ENCODE measurements at regions not wholly inside any gene's neighbourhood (a gene's known extent, or its start where the extent isn't known, plus 50 kb on each side); places are given as distances from the start of the nearest gene placed in this dataset.

DNA sequence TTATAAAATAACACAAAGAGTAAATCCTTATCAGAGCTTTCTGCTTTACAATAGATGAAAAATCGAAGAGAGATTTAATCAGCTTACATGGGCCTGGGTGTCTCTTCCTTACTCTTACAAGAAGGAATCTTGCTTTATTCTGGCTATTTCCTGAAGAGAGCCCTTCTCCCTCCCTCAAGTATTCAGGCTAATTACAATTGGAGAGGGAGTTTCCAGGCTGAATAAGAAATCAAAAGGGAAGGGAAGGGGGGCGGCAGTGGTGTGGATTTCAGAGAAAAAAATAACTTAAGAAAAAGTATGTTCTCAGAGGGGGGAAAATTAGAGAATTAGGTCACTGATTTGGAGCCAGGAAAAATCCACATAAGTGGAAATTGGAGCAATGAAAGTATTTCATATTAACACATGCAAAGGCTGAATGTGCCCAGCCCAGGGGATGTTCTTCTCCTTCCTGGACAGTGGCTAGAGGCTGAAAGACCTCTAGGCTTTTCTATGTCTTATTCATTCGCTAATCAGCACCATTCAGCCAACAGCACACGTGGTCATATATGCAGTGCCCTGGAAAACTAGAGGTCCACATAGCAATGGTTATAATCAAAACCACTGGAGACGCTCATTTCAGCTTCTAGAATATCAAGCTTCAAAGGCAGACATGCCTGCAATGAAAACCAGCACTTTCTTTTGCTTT, 158.9 kb upstream of the BTG1 start:
- no peak for DNase-seq (ENCODE audit: low spot score)

DNA sequence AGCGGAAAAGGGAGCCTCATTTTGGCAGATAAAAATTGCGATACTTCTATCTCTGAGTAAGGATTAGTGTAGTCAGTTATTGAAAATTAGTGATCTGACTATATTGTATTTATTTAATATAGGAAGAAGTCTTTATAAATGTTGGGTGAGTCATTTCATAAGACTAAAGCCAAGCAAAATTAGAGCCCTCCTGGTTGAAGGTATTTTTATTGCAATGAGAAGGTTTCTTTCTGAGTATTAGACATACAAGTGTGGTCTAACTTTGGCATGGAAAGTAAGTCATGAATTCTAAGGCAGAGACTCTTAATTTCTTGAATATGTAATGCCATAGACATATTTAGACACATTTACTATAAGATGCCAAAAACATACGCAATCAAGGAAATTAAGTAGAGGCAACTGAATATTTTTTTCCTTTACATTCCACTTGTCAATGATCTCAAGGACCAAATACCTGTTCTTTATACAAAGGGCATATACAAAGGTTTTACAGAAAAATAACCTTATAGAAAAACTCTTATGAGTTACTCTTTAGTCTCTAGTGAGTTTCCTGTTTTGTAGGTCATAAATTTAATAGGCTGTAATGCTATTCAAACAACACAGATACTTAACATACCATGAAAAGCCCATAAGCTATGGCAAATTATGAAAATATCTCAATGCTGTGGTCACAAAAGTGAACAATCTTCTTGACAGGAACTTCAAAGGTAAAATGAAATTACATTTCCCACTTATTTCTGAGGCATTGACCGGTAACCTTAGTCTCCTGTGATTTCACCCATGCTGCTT, 156.6 kb upstream of the BTG1 start:
- no peak for DNase-seq (ENCODE audit: low spot score)

DNA sequence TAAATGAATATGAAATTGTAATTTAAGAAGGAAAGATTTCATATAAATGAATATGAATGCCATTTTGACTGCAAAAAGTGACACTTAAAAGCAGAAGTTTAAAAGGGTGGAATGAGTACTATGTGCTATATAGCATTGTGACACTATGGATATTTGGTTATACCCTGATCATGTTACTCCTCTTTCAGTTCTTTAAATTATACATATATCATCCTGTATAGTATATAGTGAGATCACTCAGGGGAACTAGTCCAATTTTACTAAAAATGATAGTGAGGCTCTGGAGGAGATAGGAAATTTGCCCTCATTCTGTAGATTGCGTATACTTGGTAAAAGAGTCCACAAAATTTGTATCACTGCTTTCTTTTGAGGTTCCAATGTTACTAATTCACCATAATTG, 155.7 kb upstream of the BTG1 start:
- no peak for DNase-seq (ENCODE audit: low spot score)

GRCh38 chr12:92300777-92301176, 155.1 kb upstream of the BTG1 start:
- DNase-seq (ENCODE audit: low spot score), result no peak

GRCh38 chr12:92299744-92300143, 154.1 kb upstream of the BTG1 start:
- no peak for DNase-seq (ENCODE audit: low spot score)

DNA sequence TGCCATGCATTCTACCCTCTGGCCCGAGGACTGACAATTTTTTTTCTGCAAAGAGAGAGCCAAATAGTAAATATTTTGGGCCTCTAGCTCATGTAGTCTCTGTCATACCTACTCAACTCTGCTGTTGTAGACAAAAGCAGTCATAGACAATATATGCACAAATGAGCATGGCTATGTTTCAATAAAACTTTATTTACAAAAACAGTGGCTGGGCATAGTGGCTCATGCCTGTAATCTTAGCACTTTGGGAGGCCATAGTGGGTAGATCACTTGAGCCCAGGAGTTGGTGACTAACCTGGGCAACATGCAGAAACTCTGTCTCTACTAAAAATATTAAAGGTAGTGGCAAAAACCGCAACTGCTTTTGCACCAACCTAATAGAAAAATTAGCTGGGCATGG, 153.7 kb upstream of the BTG1 start:
- DNase-seq (ENCODE audit: low spot score), result no peak

- DNase-seq (ENCODE audit: low spot score), result peak; percentile 31
Observed at GRCh38 chr12:92297932-92298696, 152.5 kb upstream of the BTG1 start.

DNA sequence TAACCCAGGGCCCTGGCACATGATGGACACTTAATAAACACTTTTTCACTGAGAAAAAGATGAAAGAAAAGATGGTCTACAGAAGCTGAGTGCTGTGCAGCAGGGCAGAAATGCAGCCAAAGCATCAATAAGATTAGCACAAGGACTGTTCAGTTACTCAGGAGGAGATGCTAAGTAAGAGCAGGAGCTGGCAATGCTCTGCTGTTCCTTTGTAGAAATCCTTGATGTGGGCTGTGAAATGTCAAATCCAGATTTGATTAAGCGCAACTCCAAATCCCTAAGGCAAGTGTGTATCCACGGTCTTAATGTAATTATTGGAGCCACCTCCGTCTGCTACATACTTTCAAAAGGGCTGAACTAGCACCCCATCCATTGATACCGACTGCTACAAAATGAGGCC, 151.8 kb upstream of the BTG1 start:
- DNase-seq (ENCODE audit: low spot score), result no peak

DNA sequence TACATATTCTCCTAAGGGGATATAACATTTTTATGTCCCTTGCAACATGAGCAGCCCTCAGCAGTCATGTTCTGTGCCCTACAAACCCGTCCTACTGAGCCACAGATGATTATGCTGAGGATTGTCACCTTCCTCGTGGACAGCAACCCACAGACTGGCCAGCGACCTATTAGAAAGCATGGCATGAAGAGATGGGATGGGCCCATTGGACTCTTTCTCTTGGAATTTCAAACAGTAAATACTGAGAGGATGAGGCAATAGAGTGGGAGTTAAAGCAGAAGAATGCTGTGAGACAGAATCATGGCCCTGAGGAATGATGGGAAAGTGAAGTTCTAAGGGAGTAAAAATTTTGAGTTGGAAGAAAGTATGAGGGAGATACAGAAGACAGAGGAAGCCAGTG, 149.9 kb upstream of the BTG1 start:
- no peak for DNase-seq (ENCODE audit: low spot score)

GRCh38 chr12:92294676-92295440, 149.2 kb upstream of the BTG1 start:
- DNase-seq (ENCODE audit: low spot score), result no peak

DNA sequence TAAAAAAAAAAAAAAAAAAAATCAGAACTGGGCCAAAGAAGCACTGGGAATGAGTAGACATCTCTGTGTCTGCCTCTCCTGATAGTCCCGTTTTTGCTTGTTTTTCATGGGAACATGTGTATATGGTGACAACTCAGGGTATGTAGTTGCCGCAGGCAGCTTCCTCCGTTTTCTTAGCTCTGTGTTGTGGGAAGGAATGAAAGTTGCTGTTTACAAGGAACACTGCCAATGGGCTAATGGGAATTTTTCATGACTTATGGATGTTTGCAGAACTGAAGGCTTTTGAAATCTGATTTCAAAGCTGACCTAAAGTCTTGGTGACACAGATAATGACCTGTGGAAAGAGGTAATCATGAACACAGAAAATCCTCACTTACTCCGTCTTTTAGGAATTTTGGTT, 146.4 kb upstream of the BTG1 start:
- DNase-seq (ENCODE audit: low spot score), result no peak

DNA sequence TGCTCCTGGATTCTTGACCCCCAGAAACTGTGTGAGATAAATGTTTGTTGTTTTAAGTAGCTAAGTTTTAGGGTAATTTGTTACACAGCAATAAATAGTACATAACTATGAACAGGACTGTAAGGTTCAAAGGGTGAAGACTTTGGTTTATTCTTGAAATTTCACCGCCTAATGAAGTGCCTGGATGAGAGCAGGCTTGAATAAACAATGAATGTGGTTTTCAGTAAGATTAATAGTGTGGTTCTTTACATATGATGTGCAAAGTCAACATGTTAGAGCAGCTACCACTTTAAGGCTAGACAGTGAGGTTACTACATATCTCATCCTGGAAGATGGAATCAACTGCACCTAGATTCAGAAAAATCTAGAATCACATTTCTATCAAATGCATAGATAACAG, 145.2 kb upstream of the BTG1 start:
- peak; percentile 8 for DNase-seq (ENCODE audit: low spot score)

GRCh38 chr12:92290350-92290695, 144.7 kb upstream of the BTG1 start:
- DNase-seq (ENCODE audit: low spot score), result no peak

DNA sequence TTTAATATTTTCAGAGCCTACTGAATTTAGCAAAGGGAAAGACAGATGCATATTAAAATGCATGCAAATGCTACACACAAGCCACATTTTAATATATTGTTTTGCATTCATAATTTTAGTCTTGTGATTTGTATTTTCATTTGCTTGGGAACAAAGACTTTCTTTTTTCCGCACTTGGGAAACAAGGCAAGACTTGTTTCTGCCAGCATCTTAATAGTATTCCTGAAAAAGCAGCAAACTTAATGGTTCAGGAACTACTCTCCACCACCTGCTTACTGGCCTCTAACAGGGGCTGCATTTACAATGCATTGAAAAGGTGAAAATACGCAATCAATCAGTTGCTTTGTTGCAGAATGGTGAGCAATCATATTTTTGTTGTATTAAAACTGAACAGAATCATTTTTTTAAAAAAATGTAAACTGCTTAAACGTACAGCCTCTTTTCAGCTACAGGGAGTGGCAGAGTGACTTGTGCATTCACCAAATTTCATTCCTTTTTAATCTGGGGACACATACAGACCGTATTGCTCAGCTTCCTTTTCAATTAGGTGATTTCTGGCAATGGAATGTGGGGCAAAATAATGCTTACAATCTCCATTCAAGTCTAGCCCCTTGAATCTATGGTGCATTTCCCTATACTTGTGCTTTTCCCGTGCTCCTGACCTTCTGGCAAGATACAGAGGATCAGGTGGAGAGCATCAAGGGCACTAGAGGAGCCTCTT, 144.1 kb upstream of the BTG1 start:
- no peak for DNase-seq (ENCODE audit: low spot score)

- DNase-seq (ENCODE audit: low spot score), result no peak
Observed at GRCh38 chr12:92288561-92288960, 142.9 kb upstream of the BTG1 start.

DNA sequence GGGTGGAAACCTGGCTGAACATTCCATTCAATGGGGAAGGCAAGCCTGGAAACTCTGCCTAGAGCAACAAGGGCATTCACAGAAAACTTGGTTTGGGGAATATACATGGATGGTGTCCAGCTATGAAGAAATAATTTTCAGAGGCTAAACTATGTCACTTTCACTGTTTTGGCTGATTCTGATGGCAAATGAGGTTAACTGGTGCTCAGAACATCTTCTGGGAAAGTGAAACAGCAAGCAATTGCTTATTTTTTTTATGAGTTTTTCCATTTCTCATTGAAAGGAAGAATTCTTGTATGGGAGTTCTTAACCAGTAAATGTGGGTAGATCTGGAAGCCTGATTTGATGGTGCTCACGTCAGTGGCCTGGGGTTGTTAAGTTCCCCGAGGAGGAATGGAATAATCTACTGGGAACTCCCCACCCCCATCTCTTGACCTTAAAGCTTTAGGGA, 132.8 kb upstream of the BTG1 start:
- no peak for DNase-seq (ENCODE audit: low spot score)

GRCh38 chr12:92277795-92278194, 132.1 kb upstream of the BTG1 start:
- no peak for DNase-seq (ENCODE audit: low spot score)

GRCh38 chr12:92276276-92276675, 130.6 kb upstream of the BTG1 start:
- DNase-seq (ENCODE audit: low spot score), result no peak

GRCh38 chr12:92275443-92276154, 130.0 kb upstream of the BTG1 start:
- no peak for DNase-seq (ENCODE audit: low spot score)

DNA sequence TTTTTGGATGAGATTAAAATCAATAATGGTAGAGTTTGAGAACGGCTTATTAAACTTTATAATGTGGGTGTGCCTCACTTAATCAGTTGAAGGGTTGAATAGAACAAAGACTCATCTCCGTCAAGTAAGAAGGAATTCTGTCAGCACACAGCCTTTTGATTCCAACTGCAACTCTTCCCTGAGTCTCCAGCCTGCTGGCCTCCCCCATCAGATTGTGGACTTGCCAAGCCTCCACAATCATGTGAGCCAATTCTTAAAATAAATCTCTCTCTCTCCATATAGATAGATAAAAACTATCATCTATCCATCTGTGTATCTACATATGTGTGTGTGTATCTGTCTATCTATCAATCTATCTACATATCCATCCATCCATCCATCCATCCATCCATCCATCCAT, 127.4 kb upstream of the BTG1 start:
- DNase-seq (ENCODE audit: low spot score), result no peak

All from H4 (cell line).